Lung microvascular endothelial cell (primary cell): ENCODE measurements at regions not wholly inside any gene's neighbourhood (a gene's known extent, or its start where the extent isn't known, plus 50 kb on each side); places are given as distances from the start of the nearest gene placed in this dataset.
"Not testable (repeated sequence)": the region's sequence is repeated elsewhere in the genome, so short reads cannot be mapped to it uniquely, and the experiment has no call there.

Source experiments
- DNase-seq, 2 donors: peaks; one replicate each; pipeline versions ENCODE4 v3.0.0 to v3.0.0-alpha.2; 2010; ENCODE audit warnings: low read depth in 2 of 2

GRCh38 chr4:67412153-67412712 lies 133.1 kb downstream of the CENPC start:
- not testable (repeated sequence) for DNase-seq

- DNase-seq = no peak
Observed at GRCh38 chr4:67403342-67403741, 142.0 kb downstream of the CENPC start.

GRCh38 chr4:67401902-67402301 lies 143.4 kb downstream of the CENPC start:
- DNase-seq = no peak

GRCh38 chr4:67397931-67398330 lies 147.4 kb downstream of the CENPC start:
- no peak for DNase-seq

- DNase-seq = no peak
Observed at GRCh38 chr4:67397031-67397430, 148.3 kb downstream of the CENPC start.

- DNase-seq = no peak
Observed at GRCh38 chr4:67396008-67396407, 149.3 kb downstream of the CENPC start.

- no peak for DNase-seq
Observed at GRCh38 chr4:67394879-67395278, 150.4 kb downstream of the CENPC start.

- peak; percentile 51 to 60 for DNase-seq
Observed at GRCh38 chr4:67393699-67394281, 151.5 kb downstream of the CENPC start.

GRCh38 chr4:67393007-67393406 lies 152.3 kb downstream of the CENPC start:
- no peak for DNase-seq

- DNase-seq = not testable (repeated sequence)
Observed at GRCh38 chr4:67381406-67381804, 163.9 kb downstream of the CENPC start.

- not testable (repeated sequence) for DNase-seq
Observed at GRCh38 chr4:67380702-67381405, 164.4 kb downstream of the CENPC start.

- DNase-seq = no peak
Observed at GRCh38 chr4:67380154-67380553, 165.1 kb downstream of the CENPC start.

- no peak for DNase-seq
Observed at GRCh38 chr4:67375291-67375690, 170.0 kb downstream of the CENPC start.

- no peak for DNase-seq
Observed at GRCh38 chr4:67371615-67372014, 173.7 kb downstream of the CENPC start.

- no peak for DNase-seq
Observed at GRCh38 chr4:67366311-67366861, 178.9 kb downstream of the CENPC start.

GRCh38 chr4:67365661-67366245 lies 179.6 kb downstream of the CENPC start:
- no peak for DNase-seq

- no peak for DNase-seq
Observed at GRCh38 chr4:67355806-67356205, 189.5 kb downstream of the CENPC start.

- no peak for DNase-seq
Observed at GRCh38 chr4:67346654-67347053, 198.6 kb downstream of the CENPC start.

GRCh38 chr4:67344594-67345380 lies 200.5 kb downstream of the CENPC start:
- no peak for DNase-seq

GRCh38 chr4:67343199-67343598 lies 202.1 kb downstream of the CENPC start:
- no peak for DNase-seq

GRCh38 chr4:67342291-67342690 lies 203.0 kb downstream of the CENPC start:
- no peak for DNase-seq

GRCh38 chr4:67333664-67334063 lies 211.6 kb downstream of the CENPC start:
- DNase-seq = no peak
